ENCODE measurements at regions not wholly inside any gene's neighbourhood (a gene's known extent, or its start where the extent isn't known, plus 50 kb on each side); places are given as distances from the start of the nearest gene placed in this dataset.
"Not testable (repeated sequence)": the region's sequence is repeated elsewhere in the genome, so short reads cannot be mapped to it uniquely, and the experiment has no call there.

GRCh38 chr16:15206439-15206838 lies 112.4 kb upstream of the RRN3 start:
- H3K36me3 ChIP-seq (ENCODE audit: control insufficient read depth in 2 of 2, extremely low read depth in 1 of 2, insufficient read depth in 2 of 2, low read length in 2 of 2); FAIRE-seq; H3K4me2 ChIP-seq (ENCODE audit: control insufficient read depth, extremely low read depth, insufficient read depth, low read depth, low read length); dilution Hi-C loops (cut with MboI; ENCODE audit: extremely low pct_ligation_motif_present, low sequenced_read_pairs); H3K4me3 ChIP-seq (ENCODE audit: control insufficient read depth in 2 of 3, extremely low read depth in 1 of 3, insufficient read depth in 2 of 3, low read depth in 1 of 3, low read length in 3 of 3); H2AFZ ChIP-seq (ENCODE audit: control insufficient read depth, low read length); H3K79me2 ChIP-seq (ENCODE audit: control insufficient read depth, insufficient read depth, low read length); H3K27me3 ChIP-seq (ENCODE audit: control insufficient read depth, extremely low read depth, insufficient read depth, low read length); H3K9me3 ChIP-seq (ENCODE audit: control insufficient read depth, low read depth, low read length); H3K27ac ChIP-seq (ENCODE audit: control insufficient read depth, insufficient read depth, low read length); H3K9ac ChIP-seq (ENCODE audit: control insufficient read depth, extremely low read depth, insufficient read depth, low read length); DNase-seq (ENCODE audit: low read depth, low spot score); H4K20me1 ChIP-seq (ENCODE audit: control insufficient read depth, extremely low read depth, insufficient read depth, low read length); H3K9me1 ChIP-seq (ENCODE audit: control insufficient read depth, extremely low read depth, insufficient read depth, low read length); H3K4me1 ChIP-seq (ENCODE audit: control insufficient read depth, extremely low read depth, insufficient read depth, low read length): not testable (repeated sequence)

GRCh38 chr16:15205939-15206338 lies 111.9 kb upstream of the RRN3 start:
- FAIRE-seq; H3K9ac ChIP-seq (ENCODE audit: control insufficient read depth, extremely low read depth, insufficient read depth, low read length); H3K36me3 ChIP-seq (ENCODE audit: control insufficient read depth in 2 of 2, extremely low read depth in 1 of 2, insufficient read depth in 2 of 2, low read length in 2 of 2); H2AFZ ChIP-seq (ENCODE audit: control insufficient read depth, low read length); H3K79me2 ChIP-seq (ENCODE audit: control insufficient read depth, insufficient read depth, low read length); H3K4me2 ChIP-seq (ENCODE audit: control insufficient read depth, extremely low read depth, insufficient read depth, low read depth, low read length); H3K4me1 ChIP-seq (ENCODE audit: control insufficient read depth, extremely low read depth, insufficient read depth, low read length); dilution Hi-C loops (cut with MboI; ENCODE audit: extremely low pct_ligation_motif_present, low sequenced_read_pairs); DNase-seq (ENCODE audit: low read depth, low spot score); H4K20me1 ChIP-seq (ENCODE audit: control insufficient read depth, extremely low read depth, insufficient read depth, low read length); H3K9me3 ChIP-seq (ENCODE audit: control insufficient read depth, low read depth, low read length); H3K27ac ChIP-seq (ENCODE audit: control insufficient read depth, insufficient read depth, low read length); H3K9me1 ChIP-seq (ENCODE audit: control insufficient read depth, extremely low read depth, insufficient read depth, low read length); H3K4me3 ChIP-seq (ENCODE audit: control insufficient read depth in 2 of 3, extremely low read depth in 1 of 3, insufficient read depth in 2 of 3, low read depth in 1 of 3, low read length in 3 of 3); H3K27me3 ChIP-seq (ENCODE audit: control insufficient read depth, extremely low read depth, insufficient read depth, low read length): not testable (repeated sequence)

- H3K9ac ChIP-seq (ENCODE audit: control insufficient read depth, extremely low read depth, insufficient read depth, low read length); H3K27ac ChIP-seq (ENCODE audit: control insufficient read depth, insufficient read depth, low read length); H3K27me3 ChIP-seq (ENCODE audit: control insufficient read depth, extremely low read depth, insufficient read depth, low read length); H3K4me2 ChIP-seq (ENCODE audit: control insufficient read depth, extremely low read depth, insufficient read depth, low read depth, low read length); H3K9me1 ChIP-seq (ENCODE audit: control insufficient read depth, extremely low read depth, insufficient read depth, low read length); H2AFZ ChIP-seq (ENCODE audit: control insufficient read depth, low read length); H3K79me2 ChIP-seq (ENCODE audit: control insufficient read depth, insufficient read depth, low read length); H4K20me1 ChIP-seq (ENCODE audit: control insufficient read depth, extremely low read depth, insufficient read depth, low read length); H3K36me3 ChIP-seq (ENCODE audit: control insufficient read depth in 2 of 2, extremely low read depth in 1 of 2, insufficient read depth in 2 of 2, low read length in 2 of 2); H3K4me3 ChIP-seq (ENCODE audit: control insufficient read depth in 2 of 3, extremely low read depth in 1 of 3, insufficient read depth in 2 of 3, low read depth in 1 of 3, low read length in 3 of 3); H3K4me1 ChIP-seq (ENCODE audit: control insufficient read depth, extremely low read depth, insufficient read depth, low read length); H3K9me3 ChIP-seq (ENCODE audit: control insufficient read depth, low read depth, low read length); FAIRE-seq; dilution Hi-C loops (cut with MboI; ENCODE audit: extremely low pct_ligation_motif_present, low sequenced_read_pairs); DNase-seq (ENCODE audit: low read depth, low spot score): not testable (repeated sequence)
Measured at GRCh38 chr16:15204571-15204970, 110.5 kb upstream of the RRN3 start.

DNA sequence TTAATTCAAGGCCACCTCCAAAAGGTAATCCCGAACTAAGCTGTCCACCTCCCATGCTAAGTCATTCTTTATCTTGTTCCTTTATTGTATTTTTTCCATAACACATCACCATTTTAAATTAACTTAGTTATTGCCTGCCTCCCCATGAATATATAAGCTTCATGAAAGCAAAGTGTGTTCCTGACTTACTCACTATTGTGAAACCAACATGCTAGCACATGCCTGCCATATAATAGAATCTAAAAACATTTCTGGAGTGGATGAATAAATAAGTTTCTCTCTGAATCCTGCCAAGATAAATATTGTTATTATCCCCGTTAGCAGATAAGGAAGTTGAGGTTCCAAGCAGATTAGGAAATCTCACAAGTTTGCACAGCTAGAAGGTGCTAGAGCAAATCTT lies 98.7 kb upstream of the RRN3 start:
- DNase-seq (ENCODE audit: low read depth, low spot score) = peak; percentile 2
- H3K27ac ChIP-seq (ENCODE audit: control insufficient read depth, insufficient read depth, low read length); H4K20me1 ChIP-seq (ENCODE audit: control insufficient read depth, extremely low read depth, insufficient read depth, low read length); H3K27me3 ChIP-seq (ENCODE audit: control insufficient read depth, extremely low read depth, insufficient read depth, low read length); H3K36me3 ChIP-seq (ENCODE audit: control insufficient read depth in 2 of 2, extremely low read depth in 1 of 2, insufficient read depth in 2 of 2, low read length in 2 of 2); H3K4me1 ChIP-seq (ENCODE audit: control insufficient read depth, extremely low read depth, insufficient read depth, low read length); H2AFZ ChIP-seq (ENCODE audit: control insufficient read depth, low read length); dilution Hi-C loops (cut with MboI; ENCODE audit: extremely low pct_ligation_motif_present, low sequenced_read_pairs); H3K4me3 ChIP-seq (ENCODE audit: control insufficient read depth in 2 of 3, extremely low read depth in 1 of 3, insufficient read depth in 2 of 3, low read depth in 1 of 3, low read length in 3 of 3); H3K9me3 ChIP-seq (ENCODE audit: control insufficient read depth, low read depth, low read length); H3K4me2 ChIP-seq (ENCODE audit: control insufficient read depth, extremely low read depth, insufficient read depth, low read depth, low read length); H3K79me2 ChIP-seq (ENCODE audit: control insufficient read depth, insufficient read depth, low read length); H3K9me1 ChIP-seq (ENCODE audit: control insufficient read depth, extremely low read depth, insufficient read depth, low read length); H3K9ac ChIP-seq (ENCODE audit: control insufficient read depth, extremely low read depth, insufficient read depth, low read length): not testable (repeated sequence)
- FAIRE-seq = peak; percentile 67

GRCh38 chr16:15192197-15192596 lies 98.1 kb upstream of the RRN3 start:
- H3K4me2 ChIP-seq (ENCODE audit: control insufficient read depth, extremely low read depth, insufficient read depth, low read depth, low read length); H2AFZ ChIP-seq (ENCODE audit: control insufficient read depth, low read length); H3K27ac ChIP-seq (ENCODE audit: control insufficient read depth, insufficient read depth, low read length); H3K9me3 ChIP-seq (ENCODE audit: control insufficient read depth, low read depth, low read length); dilution Hi-C loops (cut with MboI; ENCODE audit: extremely low pct_ligation_motif_present, low sequenced_read_pairs); H3K9me1 ChIP-seq (ENCODE audit: control insufficient read depth, extremely low read depth, insufficient read depth, low read length); H3K36me3 ChIP-seq (ENCODE audit: control insufficient read depth in 2 of 2, extremely low read depth in 1 of 2, insufficient read depth in 2 of 2, low read length in 2 of 2); FAIRE-seq; H4K20me1 ChIP-seq (ENCODE audit: control insufficient read depth, extremely low read depth, insufficient read depth, low read length); H3K9ac ChIP-seq (ENCODE audit: control insufficient read depth, extremely low read depth, insufficient read depth, low read length); DNase-seq (ENCODE audit: low read depth, low spot score); H3K4me1 ChIP-seq (ENCODE audit: control insufficient read depth, extremely low read depth, insufficient read depth, low read length); H3K4me3 ChIP-seq (ENCODE audit: control insufficient read depth in 2 of 3, extremely low read depth in 1 of 3, insufficient read depth in 2 of 3, low read depth in 1 of 3, low read length in 3 of 3); H3K79me2 ChIP-seq (ENCODE audit: control insufficient read depth, insufficient read depth, low read length); H3K27me3 ChIP-seq (ENCODE audit: control insufficient read depth, extremely low read depth, insufficient read depth, low read length): not testable (repeated sequence)

Data from keratinocyte (primary cell).